Testis (tissue), 2 donors: ENCODE measurements at regions not wholly inside any gene's neighbourhood (a gene's known extent, or its start where the extent isn't known, plus 50 kb on each side); places are given as distances from the start of the nearest gene placed in this dataset.

Experiments used
- POLR2A ChIP-seq: fragments of 450-650 bp; IDR thresholded peaks from one replicate; pipeline ENCODE4 v1.6.1; 2017; ENCODE audit warnings: antibody characterized with exemption, mild to moderate bottlenecking, moderate library complexity
- TF ChIP-seq, protein P1 (sequence below), 3 experiments: fragments of 450-650 bp in 2 of 3; fragments of 200-600 bp in 1 of 3; sonication (generic) in 1 of 3; IDR thresholded peaks; one replicate each; pipeline ENCODE4 v1.5.1; 2016 to 2019; ENCODE audit warnings: antibody characterized with exemption in 3 of 3, mild to moderate bottlenecking in 2 of 3, moderate library complexity in 1 of 3

DNA sequence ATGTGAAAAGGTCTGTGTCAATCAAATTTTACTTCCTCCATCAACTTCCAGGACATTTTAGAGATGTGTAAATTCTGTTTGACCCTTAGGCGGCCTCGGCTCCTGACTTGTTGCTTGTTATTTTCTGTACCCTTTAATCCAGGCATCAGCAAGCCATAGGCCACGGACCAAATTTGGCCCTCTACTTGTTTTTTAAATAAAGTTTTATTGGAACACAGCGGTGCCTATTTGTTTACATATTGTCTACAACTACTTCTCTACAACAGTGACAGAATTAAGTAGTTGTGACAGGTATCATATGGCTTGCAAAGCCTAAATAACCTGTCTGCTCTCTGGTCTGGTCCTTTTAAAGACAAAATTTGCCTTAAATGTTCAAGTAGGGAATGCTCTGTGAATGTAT is 132.1 kb downstream of the AACS start:
- no peak for TF ChIP-seq POLR2A
- TF ChIP-seq, protein P1, sequence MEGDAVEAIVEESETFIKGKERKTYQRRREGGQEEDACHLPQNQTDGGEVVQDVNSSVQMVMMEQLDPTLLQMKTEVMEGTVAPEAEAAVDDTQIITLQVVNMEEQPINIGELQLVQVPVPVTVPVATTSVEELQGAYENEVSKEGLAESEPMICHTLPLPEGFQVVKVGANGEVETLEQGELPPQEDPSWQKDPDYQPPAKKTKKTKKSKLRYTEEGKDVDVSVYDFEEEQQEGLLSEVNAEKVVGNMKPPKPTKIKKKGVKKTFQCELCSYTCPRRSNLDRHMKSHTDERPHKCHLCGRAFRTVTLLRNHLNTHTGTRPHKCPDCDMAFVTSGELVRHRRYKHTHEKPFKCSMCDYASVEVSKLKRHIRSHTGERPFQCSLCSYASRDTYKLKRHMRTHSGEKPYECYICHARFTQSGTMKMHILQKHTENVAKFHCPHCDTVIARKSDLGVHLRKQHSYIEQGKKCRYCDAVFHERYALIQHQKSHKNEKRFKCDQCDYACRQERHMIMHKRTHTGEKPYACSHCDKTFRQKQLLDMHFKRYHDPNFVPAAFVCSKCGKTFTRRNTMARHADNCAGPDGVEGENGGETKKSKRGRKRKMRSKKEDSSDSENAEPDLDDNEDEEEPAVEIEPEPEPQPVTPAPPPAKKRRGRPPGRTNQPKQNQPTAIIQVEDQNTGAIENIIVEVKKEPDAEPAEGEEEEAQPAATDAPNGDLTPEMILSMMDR (IDR thresholded peaks at IDR 0.05) = no peak
